Liver (tissue), 3 donors: ENCODE measurements at regions not wholly inside any gene's neighbourhood (a gene's known extent, or its start where the extent isn't known, plus 50 kb on each side); places are given as distances from the start of the nearest gene placed in this dataset.

Experiments
- CTCF ChIP-seq: fragments of 150-350 bp; IDR thresholded peaks from 2 replicates; pipeline ENCODE4 v1.5.1; 2017; ENCODE audit warnings: improper control_type of control experiment, low read depth, low read length; ENCODE audit not compliant: missing input control
- EGR1 ChIP-seq, 2 donors: IDR thresholded peaks; 2 replicates each; pipeline ENCODE4 v1.6.1; 2016 to 2018; ENCODE audit warnings: antibody characterized with exemption in 2 of 2, low read depth in 2 of 2
- FOXA1 ChIP-seq: IDR thresholded peaks from 2 replicates; pipeline ENCODE4 v1.6.1; 2016; ENCODE audit warnings: antibody characterized with exemption
- GABPA ChIP-seq, 2 donors: IDR thresholded peaks in 1 of 2; conservative IDR thresholded peaks in 1 of 2; 2 replicates each; pipeline ENCODE4 v1.6.1; 2016; ENCODE audit warnings: antibody characterized with exemption in 2 of 2, mild to moderate bottlenecking in 1 of 2, moderate library complexity in 1 of 2
- HNF4A ChIP-seq, 2 donors: conservative IDR thresholded peaks; 2 replicates each; pipeline ENCODE4 v1.6.1; 2016; ENCODE audit warnings: antibody characterized with exemption in 2 of 2, mild to moderate bottlenecking in 2 of 2
- HNF4G ChIP-seq: IDR thresholded peaks from 2 replicates; pipeline ENCODE4 v1.6.1; 2016; ENCODE audit warnings: antibody characterized with exemption
- JUND ChIP-seq, 2 donors: IDR thresholded peaks; 2 replicates each; pipeline ENCODE4 v1.6.1; 2016; ENCODE audit warnings: antibody characterized with exemption in 2 of 2
- MAX ChIP-seq: IDR thresholded peaks from 2 replicates; pipeline ENCODE4 v1.6.1; 2016; ENCODE audit warnings: antibody characterized with exemption
- RAD21 ChIP-seq, 2 donors: IDR thresholded peaks; 2 replicates each; pipeline ENCODE4 v1.6.1; 2016; ENCODE audit warnings: antibody characterized with exemption in 2 of 2, mild to moderate bottlenecking in 2 of 2
- REST ChIP-seq: IDR thresholded peaks from 2 replicates; pipeline ENCODE4 v1.6.1; 2016; ENCODE audit warnings: antibody characterized with exemption, mild to moderate bottlenecking
- SP1 ChIP-seq: IDR thresholded peaks from 2 replicates; pipeline ENCODE4 v1.6.1; 2018; ENCODE audit warnings: antibody characterized with exemption, mild to moderate bottlenecking
- TAF1 ChIP-seq: conservative IDR thresholded peaks from 2 replicates; pipeline ENCODE4 v1.6.1; 2016; ENCODE audit warnings: antibody characterized with exemption, mild to moderate bottlenecking
- YY1 ChIP-seq: IDR thresholded peaks from 2 replicates; pipeline ENCODE4 v1.6.1; 2016; ENCODE audit warnings: antibody characterized with exemption, mild to moderate bottlenecking
- ZBTB33 ChIP-seq: IDR thresholded peaks from 2 replicates; pipeline ENCODE4 v1.6.1; 2016; ENCODE audit warnings: antibody characterized with exemption
- donor health status: healthy.
- donor health status: healthy.

GRCh38 chr15:70459312-70459711, 304.0 kb downstream of the UACA start:
- no peak for TF ChIP-seq CTCF
- TF ChIP-seq FOXA1, result no peak
- no peak for TF ChIP-seq REST
- TF ChIP-seq SP1, result no peak
- no peak for TF ChIP-seq JUND (IDR thresholded peaks at IDR 0.05)
- no peak for TF ChIP-seq ZBTB33
- no peak for TF ChIP-seq HNF4A (conservative IDR thresholded peaks at IDR 0.05)
- TF ChIP-seq TAF1, result no peak
- TF ChIP-seq GABPA (IDR thresholded peaks at IDR 0.05 in 1 of 2, conservative IDR thresholded peaks at IDR 0.05 in 1 of 2), result no peak
- no peak for TF ChIP-seq MAX
- TF ChIP-seq RAD21 (IDR thresholded peaks at IDR 0.05), result no peak
- TF ChIP-seq HNF4G, result no peak
- TF ChIP-seq YY1, result no peak
- TF ChIP-seq EGR1 (IDR thresholded peaks at IDR 0.05; ENCODE audit: low read depth in 2 of 2), result no peak
